Globus pallidus (tissue), 1 donor: ENCODE measurements at regions not wholly inside any gene's neighbourhood (a gene's known extent, or its start where the extent isn't known, plus 50 kb on each side); places are given as distances from the start of the nearest gene placed in this dataset.

Experiments
- DNase-seq: peaks from one replicate; pipeline ENCODE4 v3.0.0-alpha.2; 2015; ENCODE audit warnings: low spot score

- no peak for DNase-seq
These were observed 126.4 kb upstream of the OSMR start for GRCh38 chr5:38719403-38719802.

- DNase-seq: no peak
These were observed 125.9 kb upstream of the OSMR start for GRCh38 chr5:38719916-38720315.

- no peak for DNase-seq
These were observed 125.1 kb upstream of the OSMR start for GRCh38 chr5:38720554-38721361.

GRCh38 chr5:38722918-38723317 lies 122.9 kb upstream of the OSMR start:
- no peak for DNase-seq

GRCh38 chr5:38723426-38723825 lies 122.4 kb upstream of the OSMR start:
- no peak for DNase-seq

- no peak for DNase-seq
These were observed 121.3 kb upstream of the OSMR start for GRCh38 chr5:38724301-38725030.

- peak; percentile 87 for DNase-seq
These were observed 120.4 kb upstream of the OSMR start for GRCh38 chr5:38725371-38725865.

- no peak for DNase-seq
These were observed 119.5 kb upstream of the OSMR start for GRCh38 chr5:38726279-38726678.

GRCh38 chr5:38728029-38728428 lies 117.8 kb upstream of the OSMR start:
- no peak for DNase-seq

GRCh38 chr5:38731461-38731860 lies 114.4 kb upstream of the OSMR start:
- DNase-seq: no peak

GRCh38 chr5:38734353-38734752 lies 111.5 kb upstream of the OSMR start:
- DNase-seq: no peak

GRCh38 chr5:38736089-38736488 lies 109.7 kb upstream of the OSMR start:
- no peak for DNase-seq

- no peak for DNase-seq
These were observed 107.8 kb upstream of the OSMR start for GRCh38 chr5:38737976-38738375.

GRCh38 chr5:38739011-38739704 lies 106.7 kb upstream of the OSMR start:
- no peak for DNase-seq

GRCh38 chr5:38739705-38740045 lies 106.1 kb upstream of the OSMR start:
- DNase-seq: no peak

GRCh38 chr5:38742821-38743220 lies 103.0 kb upstream of the OSMR start:
- no peak for DNase-seq

- no peak for DNase-seq
These were observed 102.2 kb upstream of the OSMR start for GRCh38 chr5:38743562-38743961.

- peak; percentile 82 for DNase-seq
These were observed 99.7 kb upstream of the OSMR start for GRCh38 chr5:38745836-38746732.

- no peak for DNase-seq
These were observed 96.0 kb upstream of the OSMR start for GRCh38 chr5:38749861-38750260.

GRCh38 chr5:38751103-38751502 lies 94.7 kb upstream of the OSMR start:
- no peak for DNase-seq

- DNase-seq: no peak
These were observed 93.7 kb upstream of the OSMR start for GRCh38 chr5:38752012-38752536.

- DNase-seq: no peak
These were observed 93.2 kb upstream of the OSMR start for GRCh38 chr5:38752622-38753021.
